GM20431 (cell line): ENCODE measurements at regions not wholly inside any gene's neighbourhood (a gene's known extent, or its start where the extent isn't known, plus 50 kb on each side); places are given as distances from the start of the nearest gene placed in this dataset.

Experiments used
- in situ Hi-C: fragments of 300-500 bp; cut with MseI, MboI; formaldehyde crosslinking; loops from one replicate; pipeline ENCODE4 v1.15.0; 2020; ENCODE audit warnings: low sequenced_read_pairs; ENCODE audit not compliant: unreplicated experiment

- in situ Hi-C loops, result no loop called here
Observed at GRCh38 chr5:81856948-81857928, 106.3 kb upstream of the SSBP2 start.

DNA sequence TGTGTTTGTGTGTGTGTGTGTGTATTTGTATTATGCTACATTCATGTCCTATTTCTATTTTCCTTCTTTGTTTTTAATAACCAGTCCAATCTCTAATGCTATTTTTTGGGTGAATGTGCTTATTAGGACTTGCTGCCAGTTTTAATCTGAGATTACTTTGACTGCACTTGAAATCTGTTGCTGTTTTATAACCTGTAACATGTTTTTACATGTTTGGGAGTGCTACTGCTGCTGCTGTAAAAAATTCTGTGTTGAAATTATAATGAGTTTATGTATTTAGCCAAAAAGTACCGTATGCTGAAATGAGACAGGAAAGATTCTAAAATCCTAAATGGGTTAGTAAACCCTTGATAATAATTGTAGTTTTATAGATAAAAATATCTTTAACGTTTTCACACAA is 104.7 kb upstream of the SSBP2 start:
- in situ Hi-C loops, result no loop called here

- in situ Hi-C loops, result no loop called here
Observed at GRCh38 chr5:81854915-81855314, 104.0 kb upstream of the SSBP2 start.

DNA sequence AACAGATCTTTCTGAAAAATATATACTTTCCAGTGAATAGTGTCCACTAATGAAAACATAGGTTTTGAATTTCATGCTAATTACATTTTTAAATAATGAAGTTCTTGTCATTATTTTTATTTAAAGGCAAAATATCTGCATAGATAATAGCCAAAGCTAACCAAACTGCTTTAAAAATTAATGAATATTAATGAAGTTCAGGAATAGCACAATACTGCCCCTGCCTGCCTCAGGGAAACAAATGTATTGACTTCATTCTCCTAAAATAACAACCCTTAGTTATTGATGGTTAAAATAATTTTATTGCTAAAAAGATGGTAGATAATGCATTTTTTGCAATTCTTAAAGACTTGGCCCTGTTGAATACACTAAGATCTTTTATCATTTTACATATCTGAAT is 103.6 kb upstream of the SSBP2 start:
- in situ Hi-C loops, result no loop called here

GRCh38 chr5:81853030-81853357 is 102.1 kb upstream of the SSBP2 start:
- in situ Hi-C loops, result no loop called here

- in situ Hi-C loops, result no loop called here
Observed at GRCh38 chr5:81852291-81853029, 101.6 kb upstream of the SSBP2 start.

- in situ Hi-C loops, result no loop called here
Observed at GRCh38 chr5:81851481-81852178, 100.7 kb upstream of the SSBP2 start.

DNA sequence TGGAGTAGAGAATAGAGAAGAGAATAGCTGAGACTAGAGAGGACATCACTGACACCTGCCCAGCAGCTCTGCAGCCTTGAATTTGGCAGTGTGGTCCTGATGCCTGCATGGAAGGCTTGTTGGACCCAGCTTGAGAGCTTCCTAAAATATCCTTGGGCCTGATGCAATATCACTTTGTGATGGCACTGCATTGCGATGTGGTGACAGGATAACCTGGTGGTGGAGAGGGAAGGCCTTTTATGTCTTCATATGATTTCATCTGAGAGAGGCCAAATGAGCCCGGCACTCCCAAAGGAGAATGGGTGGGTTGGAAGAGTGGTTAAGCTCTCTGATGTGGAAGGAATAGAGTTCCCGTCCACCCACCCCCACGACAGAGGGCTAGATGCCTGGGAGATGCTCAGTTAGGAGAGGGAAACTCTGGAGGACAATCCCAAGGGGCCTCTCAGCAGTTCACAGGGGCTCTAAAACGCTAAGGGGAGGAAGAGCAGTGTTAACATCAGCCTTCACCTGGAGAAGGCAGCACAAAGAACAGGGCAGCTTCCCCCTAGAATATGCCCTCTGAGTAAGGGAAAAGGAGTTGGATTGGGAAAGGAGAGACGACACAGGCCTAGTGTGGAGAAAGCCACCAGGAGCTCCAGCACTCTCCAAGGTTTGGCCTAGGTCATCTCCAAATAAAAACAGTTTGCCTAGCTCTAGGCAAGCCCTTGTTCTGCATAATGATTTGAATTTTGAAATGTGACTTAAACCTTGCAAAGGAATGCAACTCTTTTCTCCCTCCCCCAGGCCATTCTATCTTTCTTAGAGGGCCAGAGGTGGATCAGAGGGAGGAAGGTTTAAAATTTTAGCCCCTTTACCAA is 99.8 kb upstream of the SSBP2 start:
- in situ Hi-C loops, result no loop called here

DNA sequence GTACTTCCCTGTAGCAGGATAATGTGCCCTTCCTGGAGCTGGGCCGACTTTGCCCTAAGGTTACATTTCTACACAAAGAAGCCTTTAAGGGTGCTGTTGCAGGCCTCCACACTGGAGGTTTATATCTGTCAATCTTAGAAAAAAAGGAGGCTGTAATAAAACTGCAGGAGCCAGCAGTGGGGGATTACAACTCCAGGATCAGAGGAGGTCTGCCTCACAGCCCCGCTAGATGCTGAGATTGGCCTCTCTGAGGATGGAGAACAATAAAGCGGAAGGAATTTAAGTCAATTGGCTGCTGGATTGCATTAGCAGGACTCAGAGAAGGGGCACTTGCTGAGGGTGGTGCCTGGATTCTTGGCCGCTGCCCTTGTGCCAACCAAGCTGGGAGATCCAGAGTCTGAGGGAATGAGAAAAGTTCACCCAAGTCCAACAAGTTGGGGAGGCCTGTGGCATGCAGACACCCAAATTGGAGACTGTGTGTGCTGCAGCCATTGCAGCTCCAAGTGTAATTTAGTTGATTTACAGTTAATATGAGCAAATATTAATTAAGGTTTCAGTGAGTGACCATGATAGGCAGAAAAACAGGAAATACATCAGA is 99.0 kb upstream of the SSBP2 start:
- in situ Hi-C loops, result loop anchor here (25.0 kb wide), 1 partner anchor 338 kb away; no protein-coding TSS in a partner anchor

GRCh38 chr5:81848362-81848880 is 97.5 kb upstream of the SSBP2 start:
- in situ Hi-C loops, result loop anchor here (25.0 kb wide), 1 partner anchor 336 kb away; no protein-coding TSS in a partner anchor

DNA sequence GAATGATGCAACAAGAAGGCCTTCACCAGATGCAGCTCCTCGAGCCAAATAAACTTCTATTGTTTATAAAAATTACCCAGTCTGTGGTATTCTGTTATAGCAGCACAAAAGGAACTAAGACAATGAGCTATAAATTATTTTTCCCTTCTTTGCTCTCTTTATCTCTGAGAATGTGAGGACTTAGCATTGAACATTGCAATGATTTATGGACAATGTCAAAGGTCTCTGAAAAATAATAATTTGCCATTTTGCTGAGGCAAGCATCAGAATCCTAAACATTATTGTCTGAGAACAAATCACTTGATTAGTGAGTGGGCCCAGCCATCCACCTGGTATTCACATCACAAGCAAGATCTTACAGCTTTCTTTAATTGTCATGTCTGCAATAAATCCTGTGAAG is 95.4 kb upstream of the SSBP2 start:
- in situ Hi-C loops, result loop anchor here (25.0 kb wide), 1 partner anchor 334 kb away; no protein-coding TSS in a partner anchor

- in situ Hi-C loops, result loop anchor here (25.0 kb wide), 1 partner anchor 332 kb away; no protein-coding TSS in a partner anchor
Observed at GRCh38 chr5:81843845-81844244, 92.9 kb upstream of the SSBP2 start.

GRCh38 chr5:81842795-81843398 is 92.0 kb upstream of the SSBP2 start:
- in situ Hi-C loops, result loop anchor here (25.0 kb wide), 1 partner anchor 331 kb away; no protein-coding TSS in a partner anchor

DNA sequence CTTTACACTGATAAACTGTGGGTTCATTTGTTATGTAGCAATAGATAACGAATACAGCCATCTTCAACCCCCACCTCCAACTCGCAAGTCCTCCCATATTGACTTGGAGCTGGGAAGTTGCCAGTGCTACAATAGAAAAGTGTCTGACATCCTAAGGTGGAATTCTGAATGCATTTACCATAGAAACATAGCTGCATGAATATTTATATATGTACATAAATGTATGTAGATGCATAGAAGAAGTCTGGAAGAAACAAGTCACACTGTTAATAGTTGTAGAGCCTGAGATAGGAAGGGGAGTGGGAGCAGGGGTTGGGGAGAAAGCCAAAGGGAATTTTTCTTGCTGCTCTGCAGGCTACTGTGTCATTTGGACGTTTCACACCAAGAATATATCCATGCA is 88.1 kb upstream of the SSBP2 start:
- in situ Hi-C loops, result loop anchor here (25.0 kb wide), 1 partner anchor 327 kb away; no protein-coding TSS in a partner anchor

GRCh38 chr5:81838307-81838906 is 87.5 kb upstream of the SSBP2 start:
- in situ Hi-C loops, result loop anchor here (25.0 kb wide), 1 partner anchor 326 kb away; no protein-coding TSS in a partner anchor

GRCh38 chr5:81837667-81838306 is 86.9 kb upstream of the SSBP2 start:
- in situ Hi-C loops, result loop anchor here (25.0 kb wide), 1 partner anchor 325 kb away; no protein-coding TSS in a partner anchor

GRCh38 chr5:81835814-81836367 is 85.0 kb upstream of the SSBP2 start:
- in situ Hi-C loops, result loop anchor here (25.0 kb wide), 1 partner anchor 324 kb away; no protein-coding TSS in a partner anchor
